Limb (tissue), 2 donors: ENCODE measurements at regions not wholly inside any gene's neighbourhood (a gene's known extent, or its start where the extent isn't known, plus 50 kb on each side); places are given as distances from the start of the nearest gene placed in this dataset.

ENCODE experiments used
- DNase-seq, 2 donors: peaks; one replicate each; pipeline ENCODE4 v3.0.0-alpha.2; 2016; ENCODE audit errors: extremely low spot score in 2 of 2

- no peak for DNase-seq
Observed at GRCh38 chr6:10248378-10248843, 166.5 kb downstream of the TFAP2A start.

- no peak for DNase-seq
Observed at GRCh38 chr6:10237298-10238038, 177.4 kb downstream of the TFAP2A start.

- no peak for DNase-seq
Observed at GRCh38 chr6:10235344-10235743, 179.5 kb downstream of the TFAP2A start.

GRCh38 chr6:10230531-10230930 is 184.3 kb downstream of the TFAP2A start:
- no peak for DNase-seq

GRCh38 chr6:10223841-10224240 is 191.0 kb downstream of the TFAP2A start:
- DNase-seq = no peak

- DNase-seq = no peak
Observed at GRCh38 chr6:10221178-10221577, 193.7 kb downstream of the TFAP2A start.

GRCh38 chr6:10219510-10219909 is 195.4 kb downstream of the TFAP2A start:
- no peak for DNase-seq

GRCh38 chr6:10217111-10217510 is 197.8 kb downstream of the TFAP2A start:
- no peak for DNase-seq

- no peak for DNase-seq
Observed at GRCh38 chr6:10215326-10216110, 199.4 kb downstream of the TFAP2A start.

GRCh38 chr6:10210052-10210451 is 204.8 kb downstream of the TFAP2A start:
- no peak for DNase-seq

GRCh38 chr6:10205892-10206291 is 209.0 kb downstream of the TFAP2A start:
- no peak for DNase-seq

- DNase-seq = no peak
Observed at GRCh38 chr6:10205120-10205519, 209.8 kb downstream of the TFAP2A start.

GRCh38 chr6:10203651-10204050 is 211.2 kb downstream of the TFAP2A start:
- DNase-seq = no peak

- no peak for DNase-seq
Observed at GRCh38 chr6:10202581-10202980, 212.3 kb downstream of the TFAP2A start.

GRCh38 chr6:10201606-10202510 is 213.0 kb downstream of the TFAP2A start:
- DNase-seq = no peak

- DNase-seq = no peak
Observed at GRCh38 chr6:10196090-10196489, 218.8 kb downstream of the TFAP2A start.

- DNase-seq = no peak
Observed at GRCh38 chr6:10194816-10195672, 219.8 kb downstream of the TFAP2A start.

- DNase-seq = no peak
Observed at GRCh38 chr6:10193321-10193720, 221.6 kb downstream of the TFAP2A start.

- no peak for DNase-seq
Observed at GRCh38 chr6:10190042-10190441, 224.8 kb downstream of the TFAP2A start.

- no peak for DNase-seq
Observed at GRCh38 chr6:10184371-10185227, 230.3 kb downstream of the TFAP2A start.
